ENCODE measurements at regions not wholly inside any gene's neighbourhood (a gene's known extent, or its start where the extent isn't known, plus 50 kb on each side); places are given as distances from the start of the nearest gene placed in this dataset.

GRCh38 chr20:52540509-52540908 lies 348.9 kb upstream of the ZFP64 start:
- no peak for TF ChIP-seq RAD21 (conservative IDR thresholded peaks at IDR 0.05)
- TF ChIP-seq EP300 (conservative IDR thresholded peaks at IDR 0.05; ENCODE audit: poor library complexity, severe bottlenecking), result no peak
- TF ChIP-seq TAF1 (IDR thresholded peaks at IDR 0.05; ENCODE audit: low read depth), result no peak
- no peak for TF ChIP-seq POLR2AphosphoS5 (IDR thresholded peaks at IDR 0.05)
- no peak for TF ChIP-seq SMC3 (conservative IDR thresholded peaks at IDR 0.05; ENCODE audit: poor library complexity)
- no peak for TF ChIP-seq CTCF (IDR thresholded peaks at IDR 0.05; ENCODE audit: poor library complexity, severe bottlenecking)
- no peak for TF ChIP-seq MXI1 (conservative IDR thresholded peaks at IDR 0.05; ENCODE audit: poor library complexity, severe bottlenecking)
- no peak for TF ChIP-seq REST (IDR thresholded peaks at IDR 0.05; ENCODE audit: borderline replicate concordance)
- TF ChIP-seq EZH2 (IDR thresholded peaks at IDR 0.05; ENCODE audit: borderline replicate concordance, insufficient read depth, low read length, poor library complexity, severe bottlenecking), result no peak
- Histone ChIP-seq H3K9me3 (ENCODE audit: low read length) (no peaks in the 10 kb centered on the region), H3F3A (ENCODE audit: insufficient read depth, low read length, poor library complexity, severe bottlenecking) (no peaks in the 10 kb centered on the region), H4K20me1 (ENCODE audit: insufficient read depth) (no peaks in the 10 kb centered on the region), H3K4me3 (ENCODE audit: low read length) (no peak overlapping the region), H3K4me2 (ENCODE audit: low read length) (no peak overlapping the region), H3K9me2 (ENCODE audit: insufficient read depth, low read length) (no peaks in the 10 kb centered on the region), H3K27ac (ENCODE audit: low read length) (no peak overlapping the region), H3K36me3 (ENCODE audit: insufficient read depth, low read length) (no peaks in the 10 kb centered on the region), H3K27me3 (ENCODE audit: insufficient read depth, low read depth, low read length) (no peaks in the 10 kb centered on the region), H3K9ac (ENCODE audit: low read length) (no peak overlapping the region), H3K79me2 (replicated peaks; ENCODE audit: insufficient read depth, low read length) (no peaks in the 10 kb centered on the region), H2AFZ (ENCODE audit: low read depth, low read length) (no peak overlapping the region)

- Histone ChIP-seq H3K4me2 (ENCODE audit: low read length) (no peak overlapping the region), H3K9ac (ENCODE audit: low read length) (no peak overlapping the region), H3K9me2 (ENCODE audit: insufficient read depth, low read length) (no peaks in the 10 kb centered on the region), H3K9me3 (ENCODE audit: low read length) (no peaks in the 10 kb centered on the region), H4K20me1 (ENCODE audit: insufficient read depth) (no peaks in the 10 kb centered on the region), H3K27ac (ENCODE audit: low read length) (no peak overlapping the region), H2AFZ (ENCODE audit: low read depth, low read length) (no peak overlapping the region), H3F3A (ENCODE audit: insufficient read depth, low read length, poor library complexity, severe bottlenecking) (no peaks in the 10 kb centered on the region), H3K36me3 (ENCODE audit: insufficient read depth, low read length) (no peaks in the 10 kb centered on the region), H3K4me3 (ENCODE audit: low read length) (no peak overlapping the region), H3K27me3 (ENCODE audit: insufficient read depth, low read depth, low read length) (no peaks in the 10 kb centered on the region), H3K79me2 (replicated peaks; ENCODE audit: insufficient read depth, low read length) (no peaks in the 10 kb centered on the region)
- TF ChIP-seq MXI1 (conservative IDR thresholded peaks at IDR 0.05; ENCODE audit: poor library complexity, severe bottlenecking) (no peak), EZH2 (IDR thresholded peaks at IDR 0.05; ENCODE audit: borderline replicate concordance, insufficient read depth, low read length, poor library complexity, severe bottlenecking) (no peak), CTCF (IDR thresholded peaks at IDR 0.05; ENCODE audit: poor library complexity, severe bottlenecking) (no peak), SMC3 (conservative IDR thresholded peaks at IDR 0.05; ENCODE audit: poor library complexity) (no peak), EP300 (conservative IDR thresholded peaks at IDR 0.05; ENCODE audit: poor library complexity, severe bottlenecking) (no peak), TAF1 (IDR thresholded peaks at IDR 0.05; ENCODE audit: low read depth) (no peak), REST (IDR thresholded peaks at IDR 0.05; ENCODE audit: borderline replicate concordance) (no peak), POLR2AphosphoS5 (IDR thresholded peaks at IDR 0.05) (no peak), RAD21 (conservative IDR thresholded peaks at IDR 0.05) (no peak)
Observed at GRCh38 chr20:52539891-52540290, 348.3 kb upstream of the ZFP64 start.
